ENCODE measurements at regions not wholly inside any gene's neighbourhood (a gene's known extent, or its start where the extent isn't known, plus 50 kb on each side); places are given as distances from the start of the nearest gene placed in this dataset.

DNA sequence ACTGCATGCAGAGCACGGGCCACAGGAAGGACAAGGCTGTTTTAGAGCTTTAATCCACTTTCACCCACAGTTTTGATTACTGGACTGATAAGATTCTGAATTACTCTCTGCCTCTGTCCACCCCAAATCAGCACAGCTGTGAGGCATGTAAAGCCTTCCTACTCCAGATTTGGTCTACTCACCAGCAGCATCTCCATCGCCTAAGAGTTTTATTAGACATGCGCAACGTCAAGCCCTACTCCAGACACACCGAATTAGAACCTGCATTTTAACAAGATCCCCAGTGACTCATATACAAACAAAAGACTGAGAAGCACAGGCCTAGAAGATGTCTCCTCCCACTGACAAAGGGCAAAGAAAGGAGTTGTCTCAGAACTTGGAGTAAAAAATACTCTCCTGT lies 221.2 kb downstream of the TUSC7 start:
- Histone ChIP-seq H3K14ac (ENCODE audit: insufficient read length) (no peak overlapping the region), H3K79me1 (ENCODE audit: low read depth, low read length) (no peaks in the 10 kb centered on the region), H3K4me3 (ENCODE audit: extremely low read depth in 1 of 4, insufficient read depth in 2 of 4, low read depth in 3 of 4, low read length in 4 of 4) (no peak overlapping the region), H2AFZ (ENCODE audit: low read length) (no peak overlapping the region), H3K4me2 (ENCODE audit: insufficient read depth in 1 of 2, low read depth in 2 of 2, low read length in 2 of 2) (no peak overlapping the region), H3K9me3 (ENCODE audit: insufficient read depth in 2 of 2, low read depth in 1 of 2, low read length in 1 of 2) (no peaks in the 10 kb centered on the region), H4K8ac (ENCODE audit: extremely low read depth, insufficient read depth, low read length) (no peak overlapping the region), H3K56ac (replicated peaks; ENCODE audit: insufficient read length, low read depth, low read length) (no peak overlapping the region), H3K18ac (ENCODE audit: extremely low read depth, low read length) (no peak overlapping the region), H3K23me2 (ENCODE audit: low read depth, low read length) (no peaks in the 10 kb centered on the region), H2BK20ac (ENCODE audit: low read length) (no peak overlapping the region), H4K20me1 (replicated peaks in 1 of 2; ENCODE audit: control insufficient read depth in 1 of 2, insufficient read depth in 2 of 2, low read length in 2 of 2) (no peaks in the 10 kb centered on the region), H3K4ac (replicated peaks; ENCODE audit: insufficient read length, low read depth, low read length) (no peak overlapping the region), H2BK5ac (ENCODE audit: low read depth, low read length) (no peak overlapping the region), H4K91ac (replicated peaks; ENCODE audit: insufficient read length, low read length) (no peak overlapping the region), H3K27me3 (replicated peaks in 1 of 4; ENCODE audit: control insufficient read depth in 3 of 4, extremely low read depth in 1 of 4, insufficient read depth in 3 of 4, low read length in 3 of 4) (no peaks in the 10 kb centered on the region), H4K5ac (ENCODE audit: insufficient read length, low read depth, low read length) (no peak overlapping the region), H2BK12ac (ENCODE audit: low read depth, low read length) (no peak overlapping the region), H2BK15ac (ENCODE audit: low read length) (no peak overlapping the region), H2AK5ac (ENCODE audit: low read depth, low read length) (no peak overlapping the region), H3K9ac (replicated peaks in 1 of 4; ENCODE audit: extremely low read depth in 1 of 4, low read depth in 3 of 4, low read length in 3 of 4) (no peak overlapping the region), H3K36me3 (ENCODE audit: control insufficient read depth in 2 of 4, insufficient read depth in 4 of 4, low read length in 3 of 4) (no peaks in the 10 kb centered on the region), H3K79me2 (ENCODE audit: control insufficient read depth in 1 of 2, insufficient read depth in 2 of 2, low read length in 2 of 2) (no peaks in the 10 kb centered on the region), H3K27ac (ENCODE audit: low read depth, low read length) (no peak overlapping the region), H3K4me1 (replicated peaks in 1 of 4; ENCODE audit: control insufficient read depth in 3 of 4, insufficient read depth in 4 of 4, low read length in 3 of 4) (no peaks in the 10 kb centered on the region; a peak in 1 of 7 replicates), H3K23ac (ENCODE audit: insufficient read length) (no peak overlapping the region), H2BK120ac (replicated peaks; ENCODE audit: low read depth, low read length) (no peak overlapping the region)
- no peak for DNase-seq (ENCODE audit: low read depth in 1 of 2, low spot score in 2 of 2)
- no peak for FAIRE-seq
- ChIA-PET CTCF (ENCODE audit: partially characterized antibody) (no interaction called here), POLR2A (ENCODE audit: partially characterized antibody) (interaction anchor here (0.6 kb wide), 1 partner anchor 21 kb away, joined by 4 read pairs; no protein-coding TSS in a partner anchor)
- whole genome bisulfite sequencing, 2 experiments (ENCODE audit: extremely low coverage in 1 of 2, insufficient coverage in 1 of 2, insufficient read length in 1 of 2, insufficient replicate concordance in 2 of 2, low coverage in 1 of 2, low lambda C conversion rate in 2 of 2, missing lambda C conversion rate in 1 of 2) = 93% methylated on average over 5 of the region's 5 CpGs; no CpG with 5 or more reads in 1 of the 2 experiments
- no peak for TF ChIP-seq SIN3A (conservative IDR thresholded peaks at IDR 0.05 in 1 of 2, IDR thresholded peaks at IDR 0.05 in 1 of 2; ENCODE audit: low read depth in 1 of 2, low read length in 2 of 2)
